K562 (cell line): ENCODE measurements at regions not wholly inside any gene's neighbourhood (a gene's known extent, or its start where the extent isn't known, plus 50 kb on each side); places are given as distances from the start of the nearest gene placed in this dataset.

Source experiments
- ATAC-seq: fragments of 200-7000 bp; cut with Tn5 transposase; 3 replicates; pipeline ENCODE4 v1.9.1; 2020; ENCODE audit warnings: moderate library complexity
- BruUV-seq: library from RNA; stranded (reverse); fragments of 400-500 nt; replicated peaks from 2 replicates; lab custom pipeline; 2021; lab: Mats Ljungman, UMichigan
- CTCF ChIA-PET: fragments of 300-600 bp; formaldehyde crosslinking; extraction: SDS; loops from one replicate; lab custom pipeline; 2021; ENCODE audit warnings: low intra/inter-chr PET ratio; lab: Yijun Ruan, JAX
- POLR2A ChIA-PET: fragments of 300-600, 350-650 bp; sonication (Branson Sonifier 250); formaldehyde crosslinking; extraction: SDS; loops from one replicate; lab custom pipeline; 2021; ENCODE audit warnings: antibody characterized with exemption, inconsistent platforms; lab: Yijun Ruan, JAX
- DNase-seq, 4 experiments: peaks; one replicate each; pipeline versions ENCODE4 v3.0.0 to v3.0.0-alpha.2; 2011 to 2018; ENCODE audit warnings: low spot score in 3 of 4, mixed read lengths in 3 of 4; ENCODE audit errors: extremely low read depth in 1 of 4
- FAIRE-seq: peaks from 2 replicates; lab custom pipeline; 2011; peaks lifted over from hg19 to GRCh38; lab: Jason Lieb, UNC
- H2AFZ ChIP-seq: 2 replicates; pipeline ENCODE4 v1.6.0; 2011; ENCODE audit warnings: low read depth, low read length, control low read depth, inconsistent platforms
- H3K27ac ChIP-seq: fragments of 200-600 bp; 3 replicates; pipeline ENCODE4 v1.8.0; 2011; ENCODE audit warnings: low read depth, mild to moderate bottlenecking, control low read depth, inconsistent platforms, low read length, moderate library complexity, mixed read lengths; ENCODE audit errors: extremely low read depth
- H3K27me3 ChIP-seq, 2 experiments: fragments of 300-600 bp in 1 of 2; 2 replicates in 1 of 2; 3 replicates in 1 of 2; pipeline versions ENCODE4 v1.6.0 to v1.8.0; 2011; ENCODE audit warnings: inconsistent platforms in 2 of 2, low read length in 2 of 2, mild to moderate bottlenecking in 1 of 2, mixed read lengths in 1 of 2, moderate library complexity in 1 of 2; ENCODE audit not compliant: control insufficient read depth in 2 of 2, insufficient read depth in 2 of 2
- H3K36me3 ChIP-seq: fragments of 300-600 bp; 3 replicates; pipeline ENCODE4 v1.8.0; 2011; ENCODE audit warnings: mild to moderate bottlenecking, low read length, inconsistent platforms; ENCODE audit not compliant: control insufficient read depth, insufficient read depth
- H3K4me1 ChIP-seq, 2 experiments: fragments of 200-600 bp in 1 of 2; replicated peaks in 1 of 2; 2 replicates in 1 of 2; 3 replicates in 1 of 2; pipeline versions ENCODE4 v1.5.1 to v1.8.0; 2011; ENCODE audit warnings: inconsistent platforms in 2 of 2, low read length in 2 of 2, mild to moderate bottlenecking in 1 of 2, mixed read lengths in 1 of 2, moderate library complexity in 1 of 2; ENCODE audit not compliant: control insufficient read depth in 2 of 2, insufficient read depth in 2 of 2
- H3K4me2 ChIP-seq: 2 replicates; pipeline ENCODE4 v1.6.1; 2011; ENCODE audit warnings: low read length, control low read depth, inconsistent platforms, mixed read lengths; ENCODE audit not compliant: insufficient read depth
- H3K4me3 ChIP-seq: fragments of 200-600 bp; sonication (generic), shearing (Covaris generic); 2 replicates; pipeline ENCODE4 v1.5.1; 2016; ENCODE audit warnings: control low read depth, inconsistent platforms
- H3K79me2 ChIP-seq: fragments of 200-600 bp; 3 replicates; pipeline ENCODE4 v1.8.0; 2011; ENCODE audit warnings: low read length, inconsistent platforms; ENCODE audit not compliant: control insufficient read depth, insufficient read depth
- H3K9ac ChIP-seq, 2 experiments: 2 replicates each; pipeline versions ENCODE4 v1.6.0 to v1.6.1; 2011; ENCODE audit warnings: low read depth in 2 of 2, low read length in 2 of 2, control low read depth in 1 of 2, inconsistent platforms in 1 of 2, mild to moderate bottlenecking in 1 of 2, mixed read lengths in 1 of 2; ENCODE audit not compliant: insufficient read depth in 1 of 2
- H3K9me1 ChIP-seq: one replicate; pipeline ENCODE4 v1.6.0; 2011; ENCODE audit warnings: inconsistent platforms, mild to moderate bottlenecking, low read length, moderate library complexity; ENCODE audit not compliant: control insufficient read depth, insufficient read depth
- H3K9me3 ChIP-seq: replicated peaks from 2 replicates; pipeline ENCODE4 v1.5.1; 2011; ENCODE audit warnings: low read depth, low read length, inconsistent platforms; ENCODE audit not compliant: control insufficient read depth, insufficient read depth
- H4K20me1 ChIP-seq: replicated peaks from 2 replicates; pipeline ENCODE4 v1.6.1; 2011; ENCODE audit warnings: low read length, inconsistent platforms, mixed read lengths; ENCODE audit not compliant: control insufficient read depth, insufficient read depth
- GATA2 ChIP-seq: sonication (generic); formaldehyde crosslinking; IDR thresholded peaks from 2 replicates; pipeline ENCODE4 v1.4.0; 2020; ENCODE audit warnings: mild to moderate bottlenecking, missing genetic modification reagents
- MCM3 ChIP-seq: fragments of 450-650 bp; IDR thresholded peaks from 2 replicates; pipeline ENCODE4 v1.6.1; 2016
- NR2C1 ChIP-seq, 2 experiments: fragments of 450-650 bp; IDR thresholded peaks; 2 replicates each; pipeline ENCODE4 v1.6.1; 2017; ENCODE audit warnings: mild to moderate bottlenecking in 2 of 2, antibody characterized with exemption in 1 of 2, inconsistent platforms in 1 of 2, missing compliant biosample characterization in 1 of 2, missing genetic modification characterization in 1 of 2
- NR2C2 ChIP-seq, 2 experiments: fragments of 200-800 bp in 1 of 2; sonication (Bioruptor generic) in 1 of 2; sonication (generic) in 1 of 2; formaldehyde crosslinking in 1 of 2; IDR thresholded peaks; 2 replicates each; pipeline versions ENCODE4 v1.6.1 to v1.8.0; 2016 to 2022; ENCODE audit warnings: mild to moderate bottlenecking in 1 of 2, missing compliant biosample characterization in 1 of 2, missing genetic modification characterization in 1 of 2, missing genetic modification reagents in 1 of 2
- TRIM24 ChIP-seq, 2 experiments: fragments of 450-650 bp; IDR thresholded peaks; 2 replicates each; pipeline ENCODE4 v1.6.1; 2016
- WGBS: fragments of 100-300 bp; shearing (Covaris generic); methylation state at CpG from one replicate; pipeline ENCODE4 v1.1.6; 2016; ENCODE audit warnings: low coverage, mixed read lengths; ENCODE audit not compliant: insufficient coverage; ENCODE audit errors: missing lambda C conversion rate; 5-methylcytosine and 5-hydroxymethylcytosine counted together
- in situ Hi-C: fragments of 300-500 bp; cut with MboI; formaldehyde crosslinking; loops from 4 replicates; pipeline ENCODE4 v1.15.0; 2018; ENCODE audit warnings: inconsistent platforms, mixed read lengths
- intact Hi-C: fragments of 100-400 bp; cut with micrococcal nuclease; formaldehyde crosslinking; loops from 2 replicates; pipeline ENCODE4 v1.14.2; 2022
- TF ChIP-seq, protein P1 (sequence below): fragments of 200-800 bp; sonication (Bioruptor generic); IDR thresholded peaks from 2 replicates; pipeline ENCODE4 v1.6.1; 2017; ENCODE audit warnings: missing genetic modification characterization, missing compliant biosample characterization
- TF ChIP-seq, protein P2 (sequence below): fragments of 250-450 bp; sonication (Bioruptor Pico); IDR thresholded peaks from 2 replicates; pipeline ENCODE4 v1.6.1; 2021; ENCODE audit warnings: mild to moderate bottlenecking

GRCh38 chr4:8701126-8702019 is 108.8 kb downstream of the CPZ start:
- TF ChIP-seq NR2C2 (CRISPR knock-in tag; IDR thresholded peaks at IDR 0.05) (peak; percentile 95), NR2C2 (tag; IDR thresholded peaks at IDR 0.05) (peak; percentile 95), NR2C1 (IDR thresholded peaks at IDR 0.05) (peak; percentile 95), NR2C1 (tag; IDR thresholded peaks at IDR 0.05) (peak; percentile 97), GATA2 (CRISPR knock-in tag) (no peak), TRIM24 (IDR thresholded peaks at IDR 0.05) (no peak), MCM3 (no peak)
- TF ChIP-seq, protein P1, sequence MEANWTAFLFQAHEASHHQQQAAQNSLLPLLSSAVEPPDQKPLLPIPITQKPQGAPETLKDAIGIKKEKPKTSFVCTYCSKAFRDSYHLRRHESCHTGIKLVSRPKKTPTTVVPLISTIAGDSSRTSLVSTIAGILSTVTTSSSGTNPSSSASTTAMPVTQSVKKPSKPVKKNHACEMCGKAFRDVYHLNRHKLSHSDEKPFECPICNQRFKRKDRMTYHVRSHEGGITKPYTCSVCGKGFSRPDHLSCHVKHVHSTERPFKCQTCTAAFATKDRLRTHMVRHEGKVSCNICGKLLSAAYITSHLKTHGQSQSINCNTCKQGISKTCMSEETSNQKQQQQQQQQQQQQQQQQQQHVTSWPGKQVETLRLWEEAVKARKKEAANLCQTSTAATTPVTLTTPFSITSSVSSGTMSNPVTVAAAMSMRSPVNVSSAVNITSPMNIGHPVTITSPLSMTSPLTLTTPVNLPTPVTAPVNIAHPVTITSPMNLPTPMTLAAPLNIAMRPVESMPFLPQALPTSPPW (CRISPR knock-in tag): no peak
- TF ChIP-seq, protein P2, sequence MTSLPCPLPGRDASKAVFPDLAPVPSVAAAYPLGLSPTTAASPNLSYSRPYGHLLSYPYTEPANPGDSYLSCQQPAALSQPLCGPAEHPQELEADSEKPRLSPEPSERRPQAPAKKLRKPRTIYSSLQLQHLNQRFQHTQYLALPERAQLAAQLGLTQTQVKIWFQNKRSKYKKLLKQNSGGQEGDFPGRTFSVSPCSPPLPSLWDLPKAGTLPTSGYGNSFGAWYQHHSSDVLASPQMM (CRISPR knock-in tag): no peak
- no peak for DNase-seq
- BruUV-seq: no TSS peak

More at GRCh38 chr4:8701126-8702019, 108.8 kb downstream of the CPZ start:
- no peak overlapping the region for H3K4me2 ChIP-seq
- CTCF ChIA-PET: no interaction called here
- H3K27me3 ChIP-seq: peaks cover 9 to 65% of the 10 kb centered on the region in 2 experiments; a peak in 3 of 5 replicates
- H3K79me2 ChIP-seq: no peaks in the 10 kb centered on the region
- peaks cover 0 to 3% of the 10 kb centered on the region in 2 experiments; a peak in 1 of 5 replicates for H3K4me1 ChIP-seq
- intact Hi-C loops: no loop called here
- no peaks in the 10 kb centered on the region for H3K9me3 ChIP-seq
- H3K36me3 ChIP-seq: no peaks in the 10 kb centered on the region
- no peak for FAIRE-seq
- whole genome bisulfite sequencing: 0% methylated on average over 17 of the region's 22 CpGs
- no peak overlapping the region for H3K4me3 ChIP-seq
- no peak overlapping the region for H3K9ac ChIP-seq
- no peak overlapping the region for H2AFZ ChIP-seq
- ATAC-seq: no peak; the same call in 2 of the 3 replicates
- no peaks in the 10 kb centered on the region; the same call in 1 of the 2 replicates for H4K20me1 ChIP-seq
- POLR2A ChIA-PET: interaction anchor here (1.3 kb wide), 1 partner anchor 146 kb away, joined by 5 read pairs; no protein-coding TSS in a partner anchor
- no peak overlapping the region for H3K27ac ChIP-seq
- H3K9me1 ChIP-seq: no peaks in the 10 kb centered on the region
- in situ Hi-C loops: no loop called here
